ENCODE measurements at regions not wholly inside any gene's neighbourhood (a gene's known extent, or its start where the extent isn't known, plus 50 kb on each side); places are given as distances from the start of the nearest gene placed in this dataset.
A peak's percentile ranks its signal among the peaks of the same experiment; 100 is the strongest.

DNA sequence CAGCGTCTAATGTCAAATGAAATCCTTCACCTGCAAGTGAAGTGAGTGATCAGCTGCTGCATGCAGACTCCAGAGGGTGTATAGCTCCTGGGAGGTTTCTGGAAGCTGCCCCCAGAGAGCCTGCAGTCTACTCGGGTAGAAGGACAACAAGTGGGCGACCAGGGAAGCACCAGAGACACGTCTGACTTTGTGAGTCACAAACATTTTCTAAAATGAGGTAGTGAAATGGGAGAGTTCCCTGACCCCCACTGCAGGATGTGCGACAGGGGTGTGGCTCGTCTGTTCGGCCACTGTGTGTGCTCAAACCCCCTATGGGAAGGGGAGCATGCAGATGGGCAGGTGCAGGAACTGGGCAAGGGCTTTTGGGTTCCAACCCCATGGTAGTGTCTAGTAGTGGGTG lies 177.1 kb upstream of the PRKCQ start:
- DNase-seq, result no peak

DNA sequence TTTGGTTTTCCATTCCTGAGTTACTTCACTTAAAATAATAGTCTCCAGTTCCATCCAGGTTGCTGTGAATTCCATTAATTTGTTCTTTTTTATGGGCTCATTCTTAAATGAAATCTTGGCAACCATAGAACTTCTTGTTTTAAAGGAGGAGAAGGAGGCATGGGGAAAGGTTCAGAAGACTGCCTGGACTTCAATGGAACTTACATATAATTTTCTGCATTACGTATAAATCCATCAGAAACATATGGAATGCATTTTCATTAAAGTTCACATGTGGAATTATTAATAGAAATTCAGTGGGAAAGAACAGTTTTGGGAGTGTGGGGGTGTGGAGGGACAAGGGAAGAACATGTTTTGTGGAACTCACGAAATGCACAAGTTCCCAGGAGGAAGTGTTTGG lies 176.6 kb upstream of the PRKCQ start:
- DNase-seq, result no peak

DNA sequence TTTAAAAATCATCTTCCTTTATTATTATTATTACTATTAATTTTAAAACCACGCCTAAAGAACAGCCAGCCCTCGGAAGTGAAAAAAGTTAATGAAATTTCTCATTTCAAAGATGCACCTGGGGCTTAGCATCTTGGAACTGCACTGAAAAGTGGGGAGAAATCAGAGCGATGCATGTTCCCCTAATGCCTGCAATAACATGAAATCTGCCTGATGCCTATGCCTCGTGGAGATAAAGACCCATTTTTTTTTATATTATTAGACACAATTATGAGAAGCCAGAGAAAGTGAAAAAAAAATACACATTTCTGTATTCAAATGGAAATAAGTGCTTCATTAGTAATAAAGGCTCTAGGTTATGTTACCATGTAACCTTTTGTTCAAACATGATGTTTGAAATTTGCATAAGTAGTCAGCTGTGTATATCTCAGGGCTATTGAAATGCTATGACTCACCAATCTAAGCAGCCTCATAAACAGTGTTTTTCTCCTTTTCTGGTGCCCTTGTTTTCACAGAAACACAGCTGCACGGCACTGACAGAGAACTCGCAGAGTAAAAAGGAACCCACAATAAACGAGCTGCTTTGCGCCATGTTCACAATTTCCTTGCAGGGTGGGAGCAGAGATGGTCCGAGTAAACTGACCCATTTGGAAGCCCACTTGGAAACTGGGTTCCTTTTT lies 175.8 kb upstream of the PRKCQ start:
- DNase-seq, result no peak

DNA sequence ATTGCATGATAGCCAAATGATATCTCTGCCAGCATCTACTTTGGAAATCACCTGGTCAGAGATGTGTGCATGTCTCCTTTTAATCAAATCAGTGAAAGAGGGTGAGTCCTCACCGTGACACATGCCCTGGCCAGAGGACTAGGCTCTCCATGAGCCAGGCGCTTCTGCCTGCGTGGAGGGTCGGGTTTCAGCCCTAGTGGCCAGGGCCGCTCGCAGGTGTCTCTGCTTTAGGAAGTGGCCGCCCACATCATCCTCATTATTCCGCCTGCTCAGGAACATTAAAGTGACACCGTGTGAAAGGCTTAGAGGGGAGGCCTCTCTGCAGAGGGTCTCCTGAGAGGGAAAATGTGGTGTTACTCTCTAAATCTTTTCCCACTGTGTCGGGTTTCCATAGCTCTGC lies 173.6 kb upstream of the PRKCQ start:
- DNase-seq, result no peak

DNA sequence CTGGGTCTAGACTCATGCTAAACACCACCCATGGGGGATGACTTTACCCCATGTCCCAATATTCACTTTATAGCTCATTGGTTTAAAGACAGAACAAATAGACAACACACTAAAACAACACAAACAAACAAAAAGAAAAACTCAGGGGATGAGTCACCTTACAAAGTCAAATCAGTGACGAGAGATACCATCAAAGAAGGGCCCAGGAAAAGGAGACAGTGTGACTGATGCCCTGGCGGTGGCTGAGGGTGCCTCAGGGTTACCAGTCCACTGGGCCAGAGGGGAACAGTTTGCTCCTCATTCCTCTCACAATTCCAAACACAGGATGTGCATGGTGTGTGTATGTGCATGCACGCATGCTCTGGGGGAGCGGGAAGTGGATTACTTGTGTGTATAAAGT lies 171.3 kb upstream of the PRKCQ start:
- DNase-seq, result no peak

DNA sequence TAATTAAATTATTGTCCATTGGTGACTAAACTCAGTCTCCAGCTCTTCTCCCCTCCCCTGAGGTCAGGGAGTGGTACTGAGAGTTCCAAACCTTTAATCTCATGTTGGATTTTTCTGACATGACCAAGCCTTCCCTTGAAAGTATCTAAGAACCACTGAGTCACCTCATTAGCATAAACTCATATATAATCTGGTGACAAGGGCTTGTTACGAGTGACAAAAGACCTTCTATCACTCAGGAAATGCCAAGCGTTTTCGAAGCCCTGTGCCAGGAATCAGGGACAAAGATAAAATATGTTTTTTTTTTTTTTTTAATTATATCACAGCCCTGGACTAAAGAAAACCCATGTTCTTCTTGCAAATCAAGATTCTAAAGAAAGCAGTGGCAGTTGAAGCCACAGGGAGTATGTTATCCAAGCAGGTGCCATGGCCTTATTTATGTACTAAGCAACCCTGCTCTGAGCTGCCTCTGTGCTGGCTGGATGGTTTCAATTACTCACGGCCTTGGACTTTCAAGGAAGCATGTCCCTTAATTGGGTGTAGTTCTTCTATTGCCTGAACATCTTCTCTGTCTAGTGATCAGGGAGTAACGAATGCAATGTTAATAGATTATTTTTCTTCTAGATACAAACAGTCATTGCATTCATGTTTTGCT lies 169.0 kb upstream of the PRKCQ start:
- DNase-seq, result no peak

DNA sequence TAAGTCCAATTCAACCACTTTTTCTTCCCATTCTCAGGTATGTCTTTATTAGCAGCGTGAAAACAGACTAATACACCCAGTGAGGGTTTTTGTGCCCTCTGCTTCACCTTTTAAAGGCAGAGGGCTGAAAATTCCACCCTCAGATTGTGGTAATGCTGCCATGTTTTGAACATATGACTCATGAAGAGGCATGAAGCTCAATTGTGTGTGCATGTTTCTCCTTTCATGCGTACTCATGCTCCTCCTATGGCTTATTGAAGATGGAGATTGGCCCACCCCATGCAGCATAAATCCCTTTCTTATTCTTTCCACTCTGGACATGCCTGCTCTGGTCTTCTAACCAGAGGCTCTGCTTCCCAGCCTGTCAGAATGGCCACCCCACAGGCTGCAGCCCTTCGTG lies 168.0 kb upstream of the PRKCQ start:
- no peak for DNase-seq

DNA sequence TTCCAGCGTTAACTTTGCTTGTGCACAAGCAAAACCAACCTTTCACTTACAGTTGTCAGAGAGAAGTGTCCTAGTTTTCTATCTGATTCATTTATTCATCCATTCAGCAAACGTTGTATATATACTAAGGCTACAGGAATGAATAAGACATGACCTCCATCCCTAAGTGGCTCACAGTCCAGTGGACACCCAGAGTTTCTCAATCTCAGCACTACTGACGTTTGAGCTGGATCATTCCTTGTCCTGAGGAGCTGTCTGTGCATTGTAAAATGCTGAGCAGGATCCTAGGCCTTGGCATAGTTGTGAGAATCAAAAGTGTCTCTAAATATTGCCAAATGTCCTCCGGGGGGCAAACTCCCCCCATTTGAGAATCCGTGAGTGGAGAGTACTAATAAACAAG lies 166.7 kb upstream of the PRKCQ start:
- no peak for DNase-seq

DNA sequence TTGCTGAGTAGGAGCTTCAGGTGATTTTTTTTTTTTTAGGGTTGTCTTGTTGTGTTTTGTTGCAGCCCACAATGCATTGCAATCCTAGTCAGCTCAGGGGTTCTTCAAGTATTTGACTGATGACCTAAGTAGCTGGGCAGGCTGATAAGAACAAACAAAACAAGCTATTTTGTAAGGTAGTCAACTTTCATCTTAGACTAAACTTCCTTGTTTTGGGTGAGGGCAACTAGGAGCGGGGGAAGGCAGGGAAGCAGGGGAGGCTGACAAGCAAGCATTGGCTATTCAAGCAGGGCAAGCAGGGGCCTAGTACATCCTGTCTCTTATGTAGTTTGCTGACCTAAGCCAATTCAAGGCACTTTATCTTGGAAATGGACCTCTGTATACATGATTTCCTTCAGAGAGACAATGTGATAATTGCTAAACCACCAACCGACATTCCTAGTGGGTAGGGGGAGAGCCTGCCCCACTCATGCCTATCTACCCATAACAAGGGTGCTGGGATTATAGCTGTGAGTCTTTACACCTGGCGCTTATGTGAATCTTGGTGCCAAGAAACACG lies 163.3 kb upstream of the PRKCQ start:
- no peak for DNase-seq

DNA sequence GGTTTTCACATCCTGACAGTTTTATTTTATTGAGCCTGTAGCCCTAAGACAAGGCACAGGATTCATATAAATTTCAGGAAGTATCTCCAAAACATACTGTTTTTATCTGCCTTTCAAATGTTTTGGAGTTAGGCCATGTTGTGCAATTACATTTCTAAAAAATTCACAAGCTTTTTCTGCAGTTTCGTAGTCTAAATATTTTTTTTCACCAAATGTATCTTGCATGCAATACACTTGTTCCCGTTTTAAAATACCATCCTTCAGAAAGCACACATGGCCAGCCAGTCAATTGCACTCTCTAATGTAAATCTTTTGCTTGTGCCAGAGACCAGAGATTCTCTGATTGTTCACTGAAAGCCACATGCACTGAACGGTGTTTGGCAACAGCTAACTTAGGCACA lies 161.5 kb upstream of the PRKCQ start:
- DNase-seq, result no peak

DNA sequence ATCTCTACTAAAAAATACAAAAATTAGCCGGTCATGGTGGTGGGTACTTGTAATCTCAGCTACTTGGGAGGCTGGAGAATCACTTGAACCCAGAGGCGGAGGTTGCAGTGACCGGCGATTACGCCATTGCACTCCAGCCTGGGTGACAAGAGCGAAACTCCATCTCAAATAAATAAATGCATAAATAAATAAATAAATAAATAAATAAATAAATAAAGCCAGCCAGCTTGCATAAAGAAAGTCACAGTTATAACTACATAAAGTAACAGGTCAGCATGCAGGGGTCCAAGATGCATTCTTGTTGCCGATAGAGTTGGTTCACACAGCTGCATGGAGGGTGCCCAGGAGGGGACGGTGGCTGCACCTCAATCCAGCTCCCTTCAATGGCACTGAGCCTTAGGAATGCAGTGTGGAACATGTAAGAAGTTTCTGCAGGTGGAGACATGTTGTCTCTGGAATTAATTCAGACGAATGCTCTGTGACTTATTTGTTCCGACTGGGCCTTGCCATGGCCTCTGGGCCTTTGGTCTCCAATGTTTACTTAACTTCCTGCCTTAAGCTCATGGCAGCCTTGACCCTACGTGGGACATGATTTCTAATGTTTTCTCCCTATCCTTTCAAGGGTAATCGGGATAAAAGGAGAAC lies 159.6 kb upstream of the PRKCQ start:
- no peak for DNase-seq

DNA sequence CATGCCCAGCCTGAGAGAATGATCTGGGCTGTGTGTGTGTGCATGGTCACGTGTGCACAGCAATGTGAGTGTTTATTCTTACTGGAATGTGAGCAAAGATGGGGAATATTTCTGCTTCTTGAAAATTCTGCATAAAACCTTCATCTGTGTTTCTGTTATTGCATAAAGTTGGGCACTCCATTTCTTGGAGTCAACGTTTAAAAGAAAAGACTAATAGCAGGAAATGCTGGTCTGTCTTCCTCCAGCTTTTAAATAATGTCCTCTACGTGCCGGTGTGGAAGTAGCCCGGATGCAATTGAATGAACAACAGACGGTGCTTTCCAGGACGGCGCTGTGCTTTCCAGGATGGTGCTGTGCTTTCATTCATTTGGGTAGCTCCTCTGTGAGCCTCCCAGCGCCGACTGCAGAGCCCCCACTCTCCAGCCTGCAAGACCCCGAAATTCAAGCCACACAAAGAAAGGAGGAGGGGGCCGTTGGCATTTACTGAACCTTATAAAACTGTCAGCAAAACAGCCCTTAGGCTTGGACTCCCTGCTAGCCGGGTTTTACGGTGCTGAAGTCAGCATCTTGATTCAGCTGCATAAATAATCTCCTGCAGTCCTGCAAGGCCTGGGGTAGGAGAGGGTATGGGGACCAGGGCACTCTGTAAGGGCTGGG lies 158.2 kb upstream of the PRKCQ start:
- DNase-seq, result no peak

DNA sequence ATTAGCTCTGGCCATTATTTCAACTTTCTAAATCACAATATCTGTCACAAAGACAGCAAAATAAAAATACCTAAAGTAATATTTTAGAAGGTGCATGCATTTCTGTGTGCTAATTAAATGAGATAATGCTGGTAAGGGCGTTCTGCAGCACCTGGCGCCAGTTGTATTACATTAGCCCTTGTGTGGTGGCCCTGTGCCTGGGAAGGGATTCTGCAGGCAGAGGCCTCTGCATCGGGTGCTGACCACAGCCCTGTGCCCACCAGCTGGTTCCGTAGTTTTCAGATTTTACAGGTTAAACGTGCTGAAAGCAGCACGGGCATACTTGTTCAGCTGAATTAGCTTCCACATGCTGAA lies 157.7 kb upstream of the PRKCQ start:
- no peak for DNase-seq

DNA sequence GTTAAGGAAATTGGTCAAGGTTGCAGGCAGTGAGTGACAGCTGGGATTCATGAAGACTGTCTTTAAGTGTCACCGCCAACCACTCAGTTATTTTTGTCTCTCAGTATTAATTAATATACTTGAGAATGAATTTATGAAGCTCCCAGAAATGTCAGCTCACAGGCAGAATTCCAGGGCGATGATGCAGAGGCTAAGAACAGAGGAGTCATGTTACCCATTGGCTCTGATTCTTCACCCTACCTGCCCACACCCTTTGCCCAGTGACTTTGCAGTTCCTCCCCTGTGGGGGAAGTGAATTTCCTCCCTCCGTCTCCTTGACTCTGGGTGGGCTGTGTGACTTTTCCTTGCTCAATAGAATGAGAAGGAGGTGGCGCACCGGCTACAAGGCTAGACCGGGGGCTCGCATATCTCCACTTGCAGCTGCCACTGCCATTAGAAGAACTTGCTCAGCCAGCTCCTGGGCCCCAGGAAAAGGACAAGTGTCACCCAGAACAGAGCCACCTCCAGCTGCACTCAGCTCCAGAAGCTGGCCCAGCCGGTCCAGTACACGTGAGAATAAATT lies 157.1 kb upstream of the PRKCQ start:
- DNase-seq, result no peak

DNA sequence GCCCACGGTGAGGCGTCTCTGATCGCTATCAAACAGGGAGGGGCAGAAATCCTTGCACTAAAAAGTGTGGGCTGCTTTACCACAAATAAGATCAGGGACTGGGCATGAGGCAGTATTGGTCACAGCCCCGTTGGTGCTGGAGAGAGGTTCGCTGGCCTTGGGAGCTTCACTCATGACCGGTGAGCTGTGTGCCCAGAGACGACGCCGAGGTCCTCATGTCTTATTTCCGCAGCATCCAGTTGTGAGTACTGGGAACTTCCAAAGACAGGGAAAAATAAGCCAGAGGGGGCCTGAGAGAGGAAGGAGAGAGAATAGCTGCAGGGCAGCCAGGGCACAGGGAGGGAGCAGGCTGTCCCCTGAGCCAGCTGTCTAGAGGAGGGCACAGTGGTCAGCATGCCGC lies 154.2 kb upstream of the PRKCQ start:
- DNase-seq, result no peak

DNA sequence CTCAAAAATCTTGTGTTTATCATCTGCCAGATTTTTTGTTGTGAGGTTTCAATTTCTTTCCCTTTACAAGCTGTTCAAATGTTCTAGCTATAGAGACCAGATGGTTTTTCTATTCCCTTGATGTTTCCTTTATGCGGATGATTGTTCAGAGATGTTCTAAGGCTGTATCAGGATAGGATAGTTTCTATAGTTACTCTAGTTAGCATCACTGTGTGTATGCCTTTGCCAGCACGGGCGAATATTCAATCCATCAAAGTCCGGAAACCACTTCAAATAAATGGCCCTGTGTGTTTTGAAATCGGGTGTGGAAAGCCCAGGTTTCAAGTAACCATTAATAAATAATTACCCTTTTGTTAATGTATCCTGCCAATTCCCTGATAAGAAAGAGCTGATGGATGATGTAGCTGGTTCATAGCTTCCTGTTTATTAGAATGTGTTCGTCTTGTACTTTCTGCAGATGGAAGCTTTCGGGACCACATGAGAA lies 149.8 kb upstream of the PRKCQ start:
- no peak for DNase-seq

DNA sequence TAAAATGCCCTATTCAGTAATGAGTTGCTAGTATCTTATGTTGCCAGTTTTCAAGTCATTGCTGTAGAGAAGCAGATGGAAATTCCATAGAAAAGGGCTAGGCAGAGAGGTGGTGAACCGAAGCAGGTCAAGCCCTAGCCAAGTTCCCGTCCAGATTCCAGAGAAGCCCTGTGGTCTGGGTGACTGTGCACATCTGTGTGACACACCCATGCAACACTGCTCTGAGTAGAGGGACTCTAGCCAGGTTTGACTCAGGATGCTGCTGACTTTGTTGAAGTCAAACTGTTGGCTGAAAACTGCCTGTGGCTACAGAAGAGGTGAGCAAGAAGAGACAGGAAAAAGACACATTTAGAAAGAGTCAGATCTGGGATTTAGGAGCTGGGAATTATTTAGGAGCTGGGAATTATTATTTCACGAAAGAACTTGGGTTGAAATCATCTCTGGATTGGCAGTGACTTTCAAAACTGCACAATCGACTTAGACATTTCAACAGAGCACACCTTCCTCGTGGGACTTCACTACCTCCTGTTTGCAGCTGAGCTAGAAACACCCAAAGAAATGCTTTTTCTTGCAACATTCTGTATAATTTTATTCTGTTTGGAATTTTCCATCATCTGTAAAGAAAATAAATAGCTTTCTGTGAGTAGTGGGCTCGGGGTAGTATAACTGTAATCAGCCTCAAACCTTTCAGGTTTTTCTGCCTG lies 149.1 kb upstream of the PRKCQ start:
- DNase-seq, result peak; percentile 6

DNA sequence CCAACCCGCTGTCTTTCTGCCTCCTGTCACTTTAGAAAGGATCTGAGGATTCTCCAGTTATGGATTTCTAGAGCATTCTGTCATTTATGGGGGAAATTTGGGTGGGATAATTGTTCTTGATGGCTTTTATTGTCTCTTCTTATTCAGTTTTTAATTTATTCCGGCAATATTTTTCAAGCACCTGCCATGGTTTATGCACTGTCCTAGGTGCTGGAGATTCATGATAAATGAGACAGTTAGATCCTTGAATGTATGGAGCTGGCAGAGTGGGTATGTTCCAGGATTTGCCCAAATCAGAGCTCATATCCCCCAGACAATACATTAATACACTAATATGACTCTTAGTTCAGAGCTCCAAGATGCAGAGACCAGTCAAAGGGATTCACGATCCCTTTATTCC lies 146.8 kb upstream of the PRKCQ start:
- no peak for DNase-seq

DNA sequence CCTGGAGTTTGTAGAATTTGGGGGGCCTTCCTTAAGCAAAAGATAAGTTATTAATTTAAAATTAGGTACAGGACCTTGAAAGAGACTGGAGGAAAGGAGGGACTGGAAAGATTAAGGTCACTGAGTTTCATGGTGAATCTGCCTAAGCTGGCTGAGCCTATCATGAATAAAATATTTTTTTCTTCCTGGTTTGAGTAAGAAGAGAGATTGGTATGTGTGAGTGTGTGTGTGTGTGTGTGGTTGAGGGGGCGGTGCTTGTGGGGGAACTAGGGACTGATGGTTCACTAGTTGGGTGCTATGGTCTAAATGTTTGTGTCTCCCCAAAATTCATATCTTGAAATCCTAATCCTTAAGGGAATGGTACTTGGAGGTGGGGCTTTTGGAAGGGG lies 142.5 kb upstream of the PRKCQ start:
- peak; percentile 30 for DNase-seq

DNA sequence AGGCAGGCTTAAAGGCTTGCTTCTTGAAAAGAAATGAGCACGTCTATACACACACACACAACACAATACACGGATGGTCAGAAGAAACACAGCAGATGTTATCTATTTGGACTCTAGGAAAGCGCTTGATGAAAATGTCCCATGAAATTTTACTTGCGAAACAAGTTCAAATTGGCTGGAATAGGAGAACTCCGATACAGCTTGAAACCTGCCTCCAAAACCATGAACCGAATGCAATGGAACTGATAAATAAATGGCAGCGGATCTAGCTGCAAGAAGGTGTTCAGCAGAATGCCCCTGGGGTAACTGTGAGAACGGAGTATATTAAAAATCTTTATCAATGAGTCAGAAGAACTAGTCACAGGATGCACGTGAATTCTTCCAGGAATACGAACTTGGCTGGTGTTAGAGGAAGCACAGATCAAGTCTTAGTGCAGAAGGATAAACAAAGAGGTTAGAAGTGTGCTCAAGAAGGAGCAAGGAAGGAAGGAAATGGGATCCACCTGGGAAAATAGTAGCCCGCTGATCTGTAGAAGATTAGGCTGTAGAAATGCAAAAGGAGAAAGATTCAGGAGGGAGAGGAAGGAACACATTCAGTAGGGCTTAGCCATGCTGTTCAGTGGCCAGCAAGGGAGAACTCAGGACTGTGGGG lies 142.0 kb upstream of the PRKCQ start:
- no peak for DNase-seq

DNA sequence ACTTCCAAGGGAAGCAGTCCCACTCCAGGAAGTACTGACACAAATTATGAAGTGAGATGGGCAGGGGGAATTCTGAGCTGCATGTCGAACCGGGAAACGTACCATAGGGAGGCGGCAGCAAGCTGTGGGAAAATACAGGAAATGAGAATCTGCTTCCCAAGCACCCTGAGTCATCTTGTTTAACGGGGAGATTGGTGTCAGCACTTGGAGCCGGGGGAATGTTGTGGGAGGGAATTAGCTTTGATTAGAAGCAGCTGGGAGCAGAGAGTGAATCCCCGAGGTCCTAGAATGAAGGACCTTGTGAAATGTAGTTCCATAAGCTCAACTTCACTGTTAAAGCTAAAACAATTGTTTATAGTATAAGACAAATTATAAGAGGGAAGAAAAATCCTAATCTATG lies 141.4 kb upstream of the PRKCQ start:
- no peak for DNase-seq

DNA sequence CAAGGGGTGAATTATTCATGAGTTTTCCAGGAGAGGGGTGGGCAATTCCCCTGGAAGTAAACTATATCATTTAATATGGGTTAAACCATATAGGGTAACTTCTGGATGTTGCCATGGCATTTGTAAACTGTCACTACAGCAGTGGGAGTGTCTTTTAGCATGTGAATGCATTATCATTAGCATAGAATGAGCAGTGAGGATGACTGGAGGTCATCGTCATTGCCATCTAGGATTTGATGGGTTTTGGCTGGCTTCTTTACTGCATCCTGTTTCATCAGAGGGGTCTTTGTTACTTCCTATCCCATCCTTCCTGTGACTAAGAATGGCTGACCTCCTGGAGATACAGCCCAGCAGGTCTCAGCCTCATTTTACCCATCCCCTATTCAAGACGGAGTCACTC lies 139.5 kb upstream of the PRKCQ start:
- DNase-seq, result no peak

Data from activated CD4-positive, alpha-beta T cell treated with anti-CD3 and anti-CD28 coated beads for 48 hours (primary cell).